GM23338 (cell line): ENCODE measurements at regions not wholly inside any gene's neighbourhood (a gene's known extent, or its start where the extent isn't known, plus 50 kb on each side); places are given as distances from the start of the nearest gene placed in this dataset.

Source experiments
- ATAC-seq: fragments of 200-7000 bp; cut with Tn5 transposase; 3 replicates; pipeline ENCODE4 v1.9.1; 2020
- DNase-seq: peaks from one replicate; pipeline ENCODE4 v3.0.0-alpha.2; 2015; ENCODE audit warnings: low spot score
- H2AFZ ChIP-seq: fragments of 200-600 bp; sonication (generic); 2 replicates; pipeline ENCODE4 v1.8.0; 2016; ENCODE audit warnings: antibody characterized with exemption, mild to moderate bottlenecking, moderate library complexity
- H3F3A ChIP-seq: fragments of 200-600 bp; sonication (generic); replicated peaks from 2 replicates; pipeline ENCODE4 v1.8.0; 2017; ENCODE audit warnings: antibody characterized with exemption, mixed run types, low read depth
- H3K27ac ChIP-seq: fragments of 200-600 bp; sonication (generic); 2 replicates; pipeline ENCODE4 v1.6.1; 2016; ENCODE audit warnings: low read depth
- H3K27me3 ChIP-seq: fragments of 200-600 bp; sonication (generic); 2 replicates; pipeline ENCODE4 v1.8.0; 2016; ENCODE audit warnings: mild to moderate bottlenecking, mixed run types, moderate library complexity; ENCODE audit not compliant: insufficient read depth
- H3K36me3 ChIP-seq: fragments of 200-600 bp; sonication (generic); 2 replicates; pipeline ENCODE4 v1.8.0; 2016; ENCODE audit warnings: mild to moderate bottlenecking; ENCODE audit not compliant: insufficient read depth
- H3K4me1 ChIP-seq: fragments of 200-600 bp; sonication (generic); 2 replicates; pipeline ENCODE4 v1.8.0; 2016; ENCODE audit warnings: mild to moderate bottlenecking, moderate library complexity; ENCODE audit not compliant: insufficient read depth
- H3K4me2 ChIP-seq: fragments of 200-600 bp; sonication (generic); 2 replicates; pipeline ENCODE4 v1.7.1; 2017; ENCODE audit warnings: mixed run types
- H3K4me3 ChIP-seq: fragments of 200-600 bp; sonication (generic); 2 replicates; pipeline ENCODE4 v1.6.1; 2016; ENCODE audit warnings: mixed run types
- H3K79me2 ChIP-seq: fragments of 200-600 bp; sonication (generic); replicated peaks from 2 replicates; pipeline ENCODE4 v1.8.0; 2017; ENCODE audit warnings: mild to moderate bottlenecking; ENCODE audit not compliant: insufficient read depth
- H3K9me2 ChIP-seq: fragments of 200-600 bp; sonication (generic); 2 replicates; pipeline ENCODE4 v1.8.0; 2017; ENCODE audit not compliant: insufficient read depth
- H4K20me1 ChIP-seq: fragments of 200-600 bp; sonication (generic); replicated peaks from 2 replicates; pipeline ENCODE4 v1.8.0; 2017; ENCODE audit warnings: mild to moderate bottlenecking; ENCODE audit not compliant: insufficient read depth
- H3K27ac Mint-ChIP-seq: 2 replicates; pipeline ENCODE4 v1.8.0; 2020; ENCODE audit warnings: inconsistent platforms, mild to moderate bottlenecking, moderate library complexity, mixed read lengths
- H3K27me3 Mint-ChIP-seq: 3 replicates; pipeline ENCODE4 v1.8.0; 2022; ENCODE audit warnings: low read depth, mild to moderate bottlenecking, moderate library complexity, mixed read lengths, inconsistent platforms; ENCODE audit not compliant: insufficient read depth, poor library complexity
- H3K36me3 Mint-ChIP-seq: 3 replicates; pipeline ENCODE4 v1.8.0; 2021; ENCODE audit warnings: low read depth, mild to moderate bottlenecking, inconsistent platforms, moderate library complexity, mixed read lengths
- H3K4me1 Mint-ChIP-seq: 3 replicates; pipeline ENCODE4 v1.8.0; 2020; ENCODE audit warnings: mild to moderate bottlenecking, inconsistent platforms, mixed read lengths
- H3K4me3 Mint-ChIP-seq: 3 replicates; pipeline ENCODE4 v1.8.0; 2021; ENCODE audit warnings: moderate library complexity, mild to moderate bottlenecking, inconsistent platforms, mixed read lengths
- H3K9me3 Mint-ChIP-seq: 3 replicates; pipeline ENCODE4 v1.8.0; 2020; ENCODE audit warnings: moderate library complexity, mild to moderate bottlenecking, inconsistent platforms, mixed read lengths
- CREB1 ChIP-seq: fragments of 250-450 bp; sonication (Bioruptor Pico); IDR thresholded peaks from 2 replicates; pipeline ENCODE4 v1.5.0; 2020; ENCODE audit warnings: low read depth, mild to moderate bottlenecking, moderate library complexity
- CTCF ChIP-seq, 2 experiments: fragments of 200-600 bp in 1 of 2; sonication (generic) in 1 of 2; conservative IDR thresholded peaks; 2 replicates each; pipeline versions ENCODE4 v1.5.1 to v1.6.1; 2016 to 2017; ENCODE audit warnings: antibody characterized with exemption in 2 of 2, low read depth in 2 of 2, mild to moderate bottlenecking in 2 of 2, moderate library complexity in 1 of 2
- EZH2 ChIP-seq: fragments of 200-600 bp; sonication (generic); IDR thresholded peaks from one replicate; pipeline ENCODE4 v1.8.0; 2017; ENCODE audit warnings: antibody characterized with exemption, mild to moderate bottlenecking, low read depth; ENCODE audit not compliant: unreplicated experiment
- EZH2phosphoT487 ChIP-seq: fragments of 200-600 bp; sonication (generic); IDR thresholded peaks from one replicate; pipeline ENCODE4 v1.8.1; 2018; ENCODE audit warnings: antibody characterized with exemption; ENCODE audit not compliant: unreplicated experiment
- JUNB ChIP-seq: IDR thresholded peaks from one replicate; pipeline ENCODE4 v1.6.1; 2016; ENCODE audit warnings: antibody characterized with exemption; ENCODE audit not compliant: unreplicated experiment
- NANOG ChIP-seq: IDR thresholded peaks from 2 replicates; pipeline ENCODE4 v1.6.1; 2016; ENCODE audit warnings: antibody characterized with exemption, borderline replicate concordance
- POLR2AphosphoS5 ChIP-seq: IDR thresholded peaks from 2 replicates; pipeline ENCODE4 v1.6.1; 2016; ENCODE audit warnings: antibody characterized with exemption, low read depth
- STAT1 ChIP-seq: IDR thresholded peaks from one replicate; pipeline ENCODE4 v1.6.1; 2016; ENCODE audit warnings: antibody characterized with exemption; ENCODE audit not compliant: unreplicated experiment
- ZNF331 ChIP-seq: fragments of 250-450 bp; sonication (Bioruptor Pico); IDR thresholded peaks from 2 replicates; pipeline ENCODE4 v1.5.0; 2020; ENCODE audit warnings: low read depth, mild to moderate bottlenecking, moderate library complexity
- TF ChIP-seq, protein P1 (sequence below): fragments of 250-450 bp; sonication (Bioruptor Pico); IDR thresholded peaks from 2 replicates; pipeline ENCODE4 v1.5.0; 2020; ENCODE audit warnings: mild to moderate bottlenecking, moderate library complexity

GRCh38 chr13:24614306-24615080 lies 65.7 kb upstream of the ATP12A start:
- DNase-seq: no peak
- H3F3A ChIP-seq: no peaks in the 10 kb centered on the region
- H3K79me2 ChIP-seq: no peaks in the 10 kb centered on the region
- H3K27me3 ChIP-seq: no peaks in the 10 kb centered on the region
- TF ChIP-seq JUNB (no peak), POLR2AphosphoS5 (no peak), ZNF331 (CRISPR knock-in tag) (no peak), STAT1 (no peak), EZH2 (no peak)
- no peak overlapping the region for H3K27ac ChIP-seq
- peak overlapping the region; percentile 23; the same call in 1 of the 2 replicates for H2AFZ ChIP-seq
- H3K4me3 Mint-ChIP-seq: no peak overlapping the region
- H3K27ac Mint-ChIP-seq: no peak overlapping the region
- peaks cover 17% of the 10 kb centered on the region; the same call in 2 of the 3 replicates for H3K4me1 Mint-ChIP-seq
- H3K9me3 Mint-ChIP-seq: no peaks in the 10 kb centered on the region
- no peak overlapping the region for H3K4me3 ChIP-seq
- no peaks in the 10 kb centered on the region for H4K20me1 ChIP-seq
- no peaks in the 10 kb centered on the region for H3K4me1 ChIP-seq
- H3K36me3 Mint-ChIP-seq: no peaks in the 10 kb centered on the region
- H3K9me2 ChIP-seq: no peaks in the 10 kb centered on the region
- H3K4me2 ChIP-seq: no peak overlapping the region
- H3K36me3 ChIP-seq: no peaks in the 10 kb centered on the region
- ATAC-seq: no peak
- H3K27me3 Mint-ChIP-seq: peaks cover 15% of the 10 kb centered on the region

GRCh38 chr13:24615114-24615513 lies 65.1 kb upstream of the ATP12A start:
- Mint-ChIP-seq H3K27ac (no peak overlapping the region), H3K27me3 (peaks cover 16% of the 10 kb centered on the region), H3K4me3 (no peak overlapping the region), H3K9me3 (no peaks in the 10 kb centered on the region), H3K4me1 (peaks cover 17% of the 10 kb centered on the region; the same call in 2 of the 3 replicates), H3K36me3 (no peaks in the 10 kb centered on the region)
- Histone ChIP-seq H3K4me2 (no peak overlapping the region), H3K27ac (no peak overlapping the region), H3K27me3 (no peaks in the 10 kb centered on the region), H2AFZ (peak overlapping the region; percentile 23; the same call in 1 of the 2 replicates), H3K9me2 (no peaks in the 10 kb centered on the region), H3K4me3 (no peak overlapping the region), H4K20me1 (no peaks in the 10 kb centered on the region), H3K4me1 (no peaks in the 10 kb centered on the region), H3K79me2 (no peaks in the 10 kb centered on the region), H3K36me3 (no peaks in the 10 kb centered on the region), H3F3A (no peaks in the 10 kb centered on the region)
- DNase-seq (no peak), ATAC-seq (no peak)
- TF ChIP-seq CTCF (conservative IDR thresholded peaks at IDR 0.05; ENCODE audit: low read depth in 2 of 2) (no peak), ZNF331 (CRISPR knock-in tag) (no peak), CREB1 (CRISPR knock-in tag) (no peak), NANOG (no peak), EZH2phosphoT487 (no peak), STAT1 (no peak)
- TF ChIP-seq, protein P1, sequence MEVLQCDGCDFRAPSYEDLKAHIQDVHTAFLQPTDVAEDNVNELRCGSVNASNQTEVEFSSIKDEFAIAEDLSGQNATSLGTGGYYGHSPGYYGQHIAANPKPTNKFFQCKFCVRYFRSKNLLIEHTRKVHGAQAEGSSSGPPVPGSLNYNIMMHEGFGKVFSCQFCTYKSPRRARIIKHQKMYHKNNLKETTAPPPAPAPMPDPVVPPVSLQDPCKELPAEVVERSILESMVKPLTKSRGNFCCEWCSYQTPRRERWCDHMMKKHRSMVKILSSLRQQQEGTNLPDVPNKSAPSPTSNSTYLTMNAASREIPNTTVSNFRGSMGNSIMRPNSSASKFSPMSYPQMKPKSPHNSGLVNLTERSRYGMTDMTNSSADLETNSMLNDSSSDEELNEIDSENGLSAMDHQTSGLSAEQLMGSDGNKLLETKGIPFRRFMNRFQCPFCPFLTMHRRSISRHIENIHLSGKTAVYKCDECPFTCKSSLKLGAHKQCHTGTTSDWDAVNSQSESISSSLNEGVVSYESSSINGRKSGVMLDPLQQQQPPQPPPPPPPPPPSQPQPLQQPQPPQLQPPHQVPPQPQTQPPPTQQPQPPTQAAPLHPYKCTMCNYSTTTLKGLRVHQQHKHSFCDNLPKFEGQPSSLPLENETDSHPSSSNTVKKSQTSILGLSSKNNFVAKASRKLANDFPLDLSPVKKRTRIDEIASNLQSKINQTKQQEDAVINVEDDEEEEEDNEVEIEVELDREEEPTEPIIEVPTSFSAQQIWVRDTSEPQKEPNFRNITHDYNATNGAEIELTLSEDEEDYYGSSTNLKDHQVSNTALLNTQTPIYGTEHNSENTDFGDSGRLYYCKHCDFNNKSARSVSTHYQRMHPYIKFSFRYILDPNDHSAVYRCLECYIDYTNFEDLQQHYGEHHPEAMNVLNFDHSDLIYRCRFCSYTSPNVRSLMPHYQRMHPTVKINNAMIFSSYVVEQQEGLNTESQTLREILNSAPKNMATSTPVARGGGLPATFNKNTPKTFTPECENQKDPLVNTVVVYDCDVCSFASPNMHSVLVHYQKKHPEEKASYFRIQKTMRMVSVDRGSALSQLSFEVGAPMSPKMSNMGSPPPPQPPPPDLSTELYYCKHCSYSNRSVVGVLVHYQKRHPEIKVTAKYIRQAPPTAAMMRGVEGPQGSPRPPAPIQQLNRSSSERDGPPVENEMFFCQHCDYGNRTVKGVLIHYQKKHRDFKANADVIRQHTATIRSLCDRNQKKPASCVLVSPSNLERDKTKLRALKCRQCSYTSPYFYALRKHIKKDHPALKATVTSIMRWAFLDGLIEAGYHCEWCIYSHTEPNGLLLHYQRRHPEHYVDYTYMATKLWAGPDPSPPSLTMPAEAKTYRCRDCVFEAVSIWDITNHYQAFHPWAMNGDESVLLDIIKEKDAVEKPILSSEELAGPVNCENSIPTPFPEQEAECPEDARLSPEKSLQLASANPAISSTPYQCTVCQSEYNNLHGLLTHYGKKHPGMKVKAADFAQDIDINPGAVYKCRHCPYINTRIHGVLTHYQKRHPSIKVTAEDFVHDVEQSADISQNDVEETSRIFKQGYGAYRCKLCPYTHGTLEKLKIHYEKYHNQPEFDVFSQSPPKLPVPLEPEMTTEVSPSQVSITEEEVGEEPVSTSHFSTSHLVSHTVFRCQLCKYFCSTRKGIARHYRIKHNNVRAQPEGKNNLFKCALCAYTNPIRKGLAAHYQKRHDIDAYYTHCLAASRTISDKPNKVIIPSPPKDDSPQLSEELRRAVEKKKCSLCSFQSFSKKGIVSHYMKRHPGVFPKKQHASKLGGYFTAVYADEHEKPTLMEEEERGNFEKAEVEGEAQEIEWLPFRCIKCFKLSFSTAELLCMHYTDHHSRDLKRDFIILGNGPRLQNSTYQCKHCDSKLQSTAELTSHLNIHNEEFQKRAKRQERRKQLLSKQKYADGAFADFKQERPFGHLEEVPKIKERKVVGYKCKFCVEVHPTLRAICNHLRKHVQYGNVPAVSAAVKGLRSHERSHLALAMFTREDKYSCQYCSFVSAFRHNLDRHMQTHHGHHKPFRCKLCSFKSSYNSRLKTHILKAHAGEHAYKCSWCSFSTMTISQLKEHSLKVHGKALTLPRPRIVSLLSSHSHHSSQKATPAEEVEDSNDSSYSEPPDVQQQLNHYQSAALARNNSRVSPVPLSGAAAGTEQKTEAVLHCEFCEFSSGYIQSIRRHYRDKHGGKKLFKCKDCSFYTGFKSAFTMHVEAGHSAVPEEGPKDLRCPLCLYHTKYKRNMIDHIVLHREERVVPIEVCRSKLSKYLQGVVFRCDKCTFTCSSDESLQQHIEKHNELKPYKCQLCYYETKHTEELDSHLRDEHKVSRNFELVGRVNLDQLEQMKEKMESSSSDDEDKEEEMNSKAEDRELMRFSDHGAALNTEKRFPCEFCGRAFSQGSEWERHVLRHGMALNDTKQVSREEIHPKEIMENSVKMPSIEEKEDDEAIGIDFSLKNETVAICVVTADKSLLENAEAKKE (CRISPR knock-in tag): no peak
